ENCODE measurements at regions not wholly inside any gene's neighbourhood (a gene's known extent, or its start where the extent isn't known, plus 50 kb on each side); places are given as distances from the start of the nearest gene placed in this dataset.
"Not testable (repeated sequence)": the region's sequence is repeated elsewhere in the genome, so short reads cannot be mapped to it uniquely, and the experiment has no call there.

DNA sequence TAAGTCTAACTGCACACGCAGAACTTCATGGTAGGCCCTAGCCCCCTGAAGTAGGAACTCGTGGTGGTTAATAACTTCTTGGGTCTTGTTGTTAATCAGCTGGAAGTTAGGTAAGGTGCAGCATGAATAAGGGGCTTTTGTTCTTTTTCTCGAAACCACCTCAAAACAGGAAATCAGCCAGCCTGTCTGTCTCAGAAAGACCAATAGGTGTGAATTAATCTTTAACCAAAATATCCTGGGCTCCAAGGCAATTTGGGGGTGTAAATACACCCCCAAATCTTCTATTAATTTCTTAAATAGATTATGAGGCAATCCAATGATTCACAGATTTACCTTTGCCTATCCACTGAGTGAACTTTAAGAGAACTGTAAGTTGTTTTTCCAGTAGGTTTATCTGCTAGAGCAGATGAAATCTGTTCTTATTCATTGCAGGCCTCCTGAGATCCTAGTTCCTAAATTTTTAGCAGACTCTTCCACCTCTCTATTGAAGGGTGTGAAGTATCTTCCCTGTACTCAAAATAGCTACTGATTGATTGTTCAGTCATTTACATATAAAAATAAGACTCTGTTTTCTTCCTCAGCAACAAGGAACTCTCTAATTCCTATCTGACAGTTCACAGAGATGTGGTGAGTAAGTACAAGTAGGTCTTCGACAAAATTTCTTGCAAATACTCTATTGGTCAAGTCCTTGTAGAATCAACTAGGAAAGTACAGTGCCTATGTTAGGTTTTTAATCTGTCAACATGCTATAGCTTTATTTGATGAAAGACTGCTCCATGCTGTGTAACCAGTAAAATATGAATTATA, 427.1 kb upstream of the NOX3 start:
- DNase-seq, result no peak

DNA sequence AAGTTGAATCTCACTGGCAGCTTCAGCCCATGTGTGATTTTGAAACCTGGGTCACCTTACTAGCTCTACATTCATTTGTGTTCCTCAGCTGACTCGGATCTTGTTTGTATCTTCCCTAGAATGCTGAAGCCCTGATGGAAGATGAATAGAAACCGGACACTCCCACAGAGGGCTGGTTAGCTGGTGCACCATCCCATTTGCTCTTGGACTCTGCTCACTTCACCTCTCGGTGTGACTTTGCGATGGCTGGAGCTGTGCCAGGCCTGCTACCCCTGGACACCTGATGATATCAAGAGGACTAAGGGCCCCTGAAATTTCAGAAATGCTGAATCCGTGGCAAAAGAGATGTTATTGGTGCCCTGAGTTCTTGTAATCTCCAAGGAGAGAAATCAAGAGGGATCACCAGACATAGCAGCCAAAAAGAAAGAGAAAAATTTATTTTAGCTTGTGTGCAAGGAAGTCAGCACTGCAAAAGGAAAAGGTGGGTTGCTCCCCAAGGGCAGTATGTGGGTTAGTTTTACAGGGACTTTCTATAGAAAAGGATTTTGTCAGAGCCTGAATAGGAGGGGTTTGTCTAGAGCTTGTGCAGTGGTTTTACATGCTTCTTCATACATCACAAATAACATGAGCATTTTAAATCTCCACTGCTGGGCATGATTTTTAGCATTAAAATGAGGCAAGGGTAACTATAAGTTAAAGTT, 426.3 kb upstream of the NOX3 start:
- DNase-seq, result no peak

DNA sequence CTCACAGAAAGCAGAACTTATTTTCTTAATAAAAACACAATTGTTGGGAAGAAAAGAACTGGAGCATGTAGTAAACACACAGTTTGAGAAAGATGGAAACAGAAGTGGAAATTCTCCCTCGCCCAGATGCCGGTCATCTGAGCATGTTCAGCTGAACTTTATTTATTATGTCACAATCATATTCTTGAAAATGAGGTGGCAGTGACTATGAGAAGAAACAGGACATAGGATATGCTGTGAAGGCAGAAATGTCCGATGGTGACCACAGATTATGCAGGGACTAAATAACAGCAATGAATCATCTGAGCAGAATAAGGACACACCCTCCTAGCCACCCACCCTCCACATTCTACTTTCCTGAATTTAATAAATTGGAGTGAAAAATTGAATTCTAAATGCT, 425.3 kb upstream of the NOX3 start:
- no peak for DNase-seq

DNA sequence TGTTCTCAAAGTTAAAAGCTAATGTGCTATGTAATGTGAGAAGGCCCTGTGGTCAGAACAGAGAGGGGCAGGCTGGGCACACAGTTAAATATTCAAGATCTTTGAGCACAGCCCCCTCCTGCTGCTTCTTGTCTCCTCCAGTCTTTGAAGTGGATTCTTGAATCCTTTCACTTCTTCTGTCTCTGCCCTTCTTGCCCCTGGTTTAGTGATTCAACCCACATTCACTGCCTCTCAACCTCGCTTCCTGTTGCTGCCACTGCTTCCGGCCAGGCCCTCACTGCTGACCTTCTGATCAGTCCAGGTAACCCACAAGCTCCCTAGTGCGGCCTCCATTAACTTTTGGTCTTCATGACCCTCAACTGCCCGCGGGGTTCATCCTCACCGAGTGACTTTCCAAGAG, 417.3 kb upstream of the NOX3 start:
- DNase-seq, result no peak

DNA sequence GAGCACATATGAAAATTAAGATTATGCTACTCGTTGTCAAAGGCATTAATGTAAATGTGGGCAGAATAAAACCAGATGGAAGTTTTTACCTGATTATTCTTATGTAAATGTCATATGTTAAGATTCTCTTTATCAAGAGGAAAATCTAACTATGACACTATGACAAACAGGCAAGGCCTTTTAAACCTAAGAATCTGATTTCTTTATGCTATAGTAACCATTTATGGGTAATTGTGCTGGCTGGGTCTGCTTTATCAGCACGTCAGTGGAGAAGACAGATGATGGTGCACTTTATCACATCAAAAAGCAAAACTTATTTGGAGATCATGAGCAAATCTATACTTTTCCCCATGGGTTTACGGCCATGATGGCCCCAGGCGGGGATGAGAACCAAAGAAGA, 412.0 kb upstream of the NOX3 start:
- DNase-seq, result no peak

DNA sequence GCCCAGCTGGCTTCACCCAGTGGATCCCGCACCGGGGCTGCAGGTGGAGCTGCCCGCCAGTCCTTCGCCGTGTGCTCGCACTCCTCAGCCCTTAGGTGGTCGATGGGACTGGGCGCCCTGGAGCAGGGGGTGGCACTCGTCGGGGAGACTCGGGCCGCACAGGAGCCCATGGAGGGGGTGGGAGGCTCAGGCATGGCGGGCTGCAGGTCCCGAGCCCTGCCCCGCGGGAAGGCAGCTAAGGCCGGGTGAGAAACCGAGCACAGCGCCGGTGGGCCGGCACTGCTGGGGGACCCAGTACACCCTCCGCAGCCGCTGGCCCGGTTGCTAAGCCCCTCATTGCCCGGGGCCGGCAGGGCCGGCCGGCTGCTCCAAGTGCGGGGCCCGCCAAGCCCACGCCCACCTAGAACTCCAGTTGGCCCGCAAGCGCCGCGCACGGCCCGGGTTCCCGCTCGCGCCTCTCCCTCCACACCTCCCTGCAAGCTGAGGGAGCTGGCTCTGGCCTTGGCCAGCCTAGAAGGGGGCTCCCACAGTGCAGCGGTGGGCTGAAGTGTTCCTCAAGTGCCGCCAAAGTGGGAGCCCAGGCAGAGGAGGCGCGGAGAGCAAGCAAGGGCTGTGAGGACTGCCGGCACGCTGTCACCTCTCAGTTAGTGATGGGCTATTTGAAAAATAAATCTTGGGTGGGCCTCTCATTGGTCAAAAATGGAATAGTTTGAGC, 411.2 kb upstream of the NOX3 start:
- DNase-seq, result not testable (repeated sequence)

DNA sequence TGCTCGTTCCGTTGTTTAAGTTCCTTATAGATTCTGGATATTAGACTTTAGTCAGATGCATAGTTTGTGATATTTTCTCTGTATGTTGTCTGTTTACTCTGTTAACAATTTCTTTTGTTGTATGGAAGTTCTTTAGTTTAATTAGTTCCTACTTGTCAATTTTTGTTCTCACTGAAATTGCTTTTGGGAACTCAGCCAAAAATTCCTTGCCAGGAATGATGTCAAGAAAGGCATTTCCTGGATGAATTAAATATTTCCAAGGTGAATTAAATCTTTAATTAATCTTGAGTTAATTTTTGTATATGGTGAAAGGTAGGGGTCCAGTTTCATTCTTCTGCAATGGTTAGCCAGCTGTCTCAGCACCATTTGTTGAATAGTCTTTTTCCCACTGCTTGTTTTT, 406.2 kb upstream of the NOX3 start:
- peak; percentile 29 for DNase-seq

DNA sequence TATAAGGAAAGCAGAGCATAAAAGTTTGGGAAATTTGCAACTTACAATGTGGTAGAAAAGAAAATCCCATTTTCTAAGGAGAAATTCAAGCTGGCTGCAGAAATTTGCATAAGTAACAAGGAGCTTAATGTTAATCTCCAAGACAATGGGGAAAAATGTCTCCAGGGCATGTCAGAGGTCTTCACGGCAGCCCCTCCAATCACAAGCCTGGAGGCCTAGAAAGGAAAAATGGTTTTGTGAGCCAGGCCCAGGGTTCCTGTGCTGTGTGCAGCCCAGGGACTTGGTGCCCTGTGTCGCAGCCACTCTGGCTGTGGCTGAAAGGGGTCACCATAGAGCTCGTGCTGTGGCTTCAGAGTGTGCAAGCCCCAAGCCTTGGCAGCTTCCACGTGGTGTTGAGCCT, 403.3 kb upstream of the NOX3 start:
- not testable (repeated sequence) for DNase-seq

DNA sequence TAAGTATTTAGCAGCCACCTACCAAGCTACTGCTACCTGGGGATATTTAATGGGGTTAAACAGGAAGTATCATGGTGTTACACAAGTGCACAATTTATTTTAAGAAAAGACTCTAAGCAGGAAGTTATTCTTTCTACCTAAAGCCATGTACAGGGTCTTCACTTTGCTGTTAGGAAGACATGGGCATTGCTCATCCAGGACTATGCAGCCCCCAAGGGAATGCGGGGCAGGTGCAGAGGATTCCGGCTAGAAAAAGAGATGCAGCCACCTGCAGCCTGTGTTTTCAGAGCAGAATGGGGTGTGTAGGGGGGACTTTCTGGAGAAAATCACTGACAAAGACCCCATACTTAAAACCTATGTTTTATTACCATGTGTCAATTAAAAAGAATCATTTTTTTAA, 399.1 kb upstream of the NOX3 start:
- no peak for DNase-seq

DNA sequence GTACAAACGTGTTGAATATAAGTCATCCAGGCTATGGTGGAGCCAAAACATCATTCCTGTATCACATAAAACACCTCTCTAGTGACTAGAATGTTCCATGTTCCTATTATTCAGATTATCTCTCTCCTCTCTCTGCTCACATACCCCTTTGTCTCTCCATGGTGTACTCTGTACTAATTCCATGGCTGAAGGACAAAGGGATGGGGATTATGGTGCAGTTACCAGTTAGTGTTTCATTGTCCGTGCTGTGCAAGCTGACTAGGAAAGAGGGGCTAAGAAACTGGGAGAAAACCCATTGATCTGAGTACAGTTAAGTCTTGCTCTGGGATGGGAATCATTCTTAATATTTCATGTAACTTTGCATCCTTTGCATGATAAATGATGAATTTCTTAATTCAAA, 397.4 kb upstream of the NOX3 start:
- DNase-seq, result no peak

DNA sequence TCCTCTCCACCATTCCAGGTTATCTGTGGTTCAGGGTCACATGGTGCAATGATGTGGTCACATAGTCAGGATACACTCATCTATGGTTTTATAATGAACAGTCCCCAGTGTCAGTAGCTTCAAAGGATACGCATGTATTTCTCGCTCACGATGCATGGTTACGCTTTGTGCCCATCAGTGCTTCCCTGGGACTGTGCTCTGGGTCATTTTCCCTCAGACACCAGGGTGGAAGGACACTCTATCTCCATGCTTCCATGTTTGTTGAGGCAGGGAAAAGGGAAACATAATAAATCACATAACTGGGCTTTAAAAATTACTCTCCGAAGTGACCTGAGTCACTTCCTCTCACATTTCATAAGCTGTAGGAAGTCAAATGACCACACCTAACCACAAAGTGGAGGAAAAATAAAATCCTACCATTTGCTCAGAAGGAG, 394.8 kb upstream of the NOX3 start:
- DNase-seq, result no peak

DNA sequence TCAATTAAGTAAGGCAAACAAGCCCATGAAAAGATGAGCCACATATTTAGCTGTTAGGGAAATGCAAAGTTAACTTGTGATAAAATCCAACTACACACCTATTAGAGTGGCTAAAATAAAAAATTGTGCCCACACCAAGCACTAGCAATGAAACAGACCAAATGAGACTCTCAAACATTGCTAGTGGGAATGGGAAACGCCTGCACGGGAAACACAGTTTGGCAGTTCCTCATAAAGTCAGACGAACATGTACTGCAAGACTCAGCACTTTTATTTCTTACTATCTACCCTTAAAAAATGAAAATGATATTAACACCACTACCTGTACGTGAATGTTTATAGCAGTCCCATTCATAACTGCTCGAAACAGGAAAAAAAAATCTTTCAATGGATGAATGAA, 392.1 kb upstream of the NOX3 start:
- no peak for DNase-seq

DNA sequence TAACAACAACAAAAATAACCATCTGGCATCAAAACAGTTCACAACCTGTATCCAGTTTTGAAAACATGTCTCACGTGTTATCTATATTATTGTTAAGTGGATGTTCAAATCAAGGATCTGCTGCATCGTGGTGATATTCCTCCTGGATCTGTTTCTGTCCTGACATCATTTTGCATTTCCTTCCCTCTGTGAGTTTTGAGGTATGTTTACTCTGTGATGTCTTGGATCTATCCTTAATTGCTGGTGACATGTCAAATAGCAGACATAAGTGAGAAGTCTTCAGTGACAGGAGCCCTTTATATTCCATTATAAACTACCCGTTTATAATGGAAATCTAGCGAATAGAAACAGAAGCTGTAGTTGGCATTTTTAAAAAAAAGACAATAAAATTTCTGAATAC, 381.8 kb upstream of the NOX3 start:
- DNase-seq, result no peak

DNA sequence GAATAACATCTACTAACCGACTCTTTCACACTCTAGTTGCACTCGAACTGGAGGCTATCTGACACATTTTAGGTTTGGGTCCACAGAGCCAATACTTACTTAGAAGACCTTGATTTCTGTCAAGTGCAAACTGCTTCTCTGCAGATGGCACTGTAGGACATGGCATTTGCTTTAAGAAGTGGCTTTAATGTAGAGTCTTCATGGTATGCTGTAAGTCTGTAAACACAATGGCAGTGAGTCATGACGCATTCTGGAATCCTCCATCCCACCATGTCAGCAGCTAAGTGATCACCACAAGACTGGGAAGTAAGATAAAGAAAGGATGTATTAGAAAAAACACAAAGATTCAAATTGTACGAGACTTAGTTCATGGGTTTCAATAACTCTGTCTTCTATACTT, 377.0 kb upstream of the NOX3 start:
- DNase-seq, result no peak

DNA sequence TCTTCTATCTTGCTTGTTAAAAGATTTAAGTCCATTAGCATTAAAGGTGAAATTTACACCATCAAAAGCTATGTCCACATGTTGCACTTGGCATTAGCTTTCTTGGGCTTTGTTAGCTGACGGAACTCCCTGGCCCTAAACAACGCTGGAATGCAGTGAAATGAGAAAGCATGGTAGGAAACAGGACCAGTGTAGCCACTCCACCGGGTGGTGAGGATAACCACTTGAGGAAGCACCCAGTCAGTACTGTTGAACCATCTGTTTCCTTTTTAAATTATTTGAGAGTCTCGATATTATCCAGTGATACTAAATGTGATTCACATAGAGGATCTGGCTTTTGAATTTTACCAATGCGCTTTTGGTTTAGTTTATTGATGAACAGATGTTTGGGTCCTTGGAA, 374.9 kb upstream of the NOX3 start:
- no peak for DNase-seq

DNA sequence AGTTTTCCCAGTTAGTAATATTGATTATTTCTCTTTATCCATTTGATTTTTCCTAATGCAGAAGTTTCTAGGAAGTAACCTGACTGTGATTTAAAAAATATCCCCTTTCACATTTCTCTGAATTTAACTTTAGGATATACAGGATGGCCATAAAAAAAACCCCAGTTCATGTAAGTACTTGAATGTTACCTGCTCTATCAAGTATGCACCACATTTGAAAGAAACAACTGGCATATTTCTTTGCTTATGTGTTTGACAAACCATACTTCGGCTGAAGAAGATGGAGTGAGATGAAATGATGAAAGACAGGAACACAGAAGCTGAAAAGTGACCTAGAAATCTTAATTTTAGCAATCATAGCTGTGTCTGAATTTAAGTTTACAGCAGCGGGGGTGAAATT, 374.0 kb upstream of the NOX3 start:
- no peak for DNase-seq

DNA sequence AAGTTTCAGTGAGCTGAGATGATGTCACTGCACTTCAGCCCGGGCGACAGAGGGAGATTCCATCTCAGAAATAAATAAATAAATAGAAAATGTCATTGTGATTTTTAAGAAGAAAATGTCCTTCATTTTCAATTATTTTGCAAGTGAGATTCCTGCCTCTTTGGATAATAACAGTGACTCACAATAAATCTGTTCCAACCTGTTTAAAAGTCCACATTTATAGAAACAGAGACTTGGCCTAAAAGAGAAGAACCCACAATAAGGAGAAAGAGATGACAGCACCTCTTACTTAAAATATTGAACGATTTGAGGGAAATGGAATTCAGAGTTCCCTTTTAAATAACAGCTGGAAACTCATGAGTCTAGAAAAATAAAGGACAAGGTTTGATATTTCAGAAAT, 373.4 kb upstream of the NOX3 start:
- DNase-seq, result no peak

DNA sequence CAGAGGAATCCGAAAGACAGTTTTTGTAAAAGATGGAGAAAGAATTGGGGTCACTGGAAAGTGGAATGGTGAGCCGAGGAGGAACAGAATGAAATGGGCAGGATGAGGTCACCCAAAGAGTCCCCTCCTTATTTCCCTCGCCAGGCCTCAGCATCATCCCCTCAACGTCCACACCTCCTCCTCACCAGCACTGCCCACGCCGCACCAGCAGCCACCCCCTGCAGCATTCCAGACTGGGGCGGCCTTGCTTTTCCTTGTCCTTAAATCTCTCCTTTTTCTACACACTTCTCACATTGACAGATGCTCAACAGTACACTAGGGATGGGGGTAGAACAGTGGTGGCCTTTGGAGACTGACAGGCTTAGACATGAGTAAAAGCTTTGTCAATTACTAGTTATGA, 363.1 kb upstream of the NOX3 start:
- no peak for DNase-seq

DNA sequence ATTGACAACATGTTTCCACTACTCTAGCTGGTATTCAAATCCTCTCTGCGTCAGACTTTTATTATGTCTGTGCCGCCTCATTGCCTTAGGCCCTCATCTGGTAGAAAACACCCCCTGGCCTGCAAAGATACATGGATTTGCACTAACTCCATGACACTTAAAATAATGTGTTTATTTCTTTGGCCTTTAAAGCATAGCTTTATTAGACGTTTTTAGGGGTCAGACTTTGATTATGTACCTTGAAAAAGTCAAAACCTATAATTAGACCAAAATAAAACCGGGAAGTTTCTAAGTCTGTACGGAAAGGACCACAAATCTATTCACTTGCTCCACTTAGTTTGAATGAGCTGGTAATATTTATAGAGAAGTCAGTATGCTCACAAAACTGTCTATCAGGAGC, 357.9 kb upstream of the NOX3 start:
- DNase-seq, result no peak

DNA sequence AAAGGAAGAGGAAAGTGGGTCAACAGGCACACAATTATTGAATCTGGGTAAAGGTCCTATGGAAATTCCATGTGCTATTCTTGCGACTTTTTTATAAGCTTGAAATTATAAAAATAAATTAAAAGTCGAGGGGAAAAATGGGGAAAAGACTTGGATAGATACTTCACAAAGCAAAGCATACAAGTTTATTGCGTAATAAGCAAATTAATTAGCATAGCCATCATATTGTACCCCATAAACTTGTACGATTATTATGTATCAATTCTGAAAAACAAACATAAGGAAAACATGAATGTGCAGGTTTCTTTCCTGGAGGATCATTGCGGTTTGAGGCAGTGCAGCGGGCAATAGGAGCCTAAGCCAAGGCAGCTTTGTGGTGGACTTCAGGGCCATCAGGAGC, 351.6 kb upstream of the NOX3 start:
- no peak for DNase-seq

DNA sequence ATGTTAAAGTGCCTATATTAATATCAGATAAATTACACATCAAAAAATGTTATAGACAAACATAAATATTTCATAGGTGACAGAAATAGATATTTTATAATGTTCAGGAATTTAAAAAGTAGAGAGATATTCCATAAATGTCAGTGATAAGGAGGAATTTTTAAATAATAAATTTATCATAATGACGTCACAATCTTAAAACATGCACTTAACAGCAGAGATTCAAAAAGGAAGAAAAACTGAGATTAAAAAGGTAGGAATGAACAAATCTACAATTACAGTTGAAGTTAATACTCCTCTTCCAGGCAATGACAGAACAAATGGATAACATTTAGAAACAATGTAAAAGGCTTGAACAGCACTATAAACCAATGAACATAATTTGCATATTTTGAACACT, 345.4 kb upstream of the NOX3 start:
- DNase-seq, result no peak

DNA sequence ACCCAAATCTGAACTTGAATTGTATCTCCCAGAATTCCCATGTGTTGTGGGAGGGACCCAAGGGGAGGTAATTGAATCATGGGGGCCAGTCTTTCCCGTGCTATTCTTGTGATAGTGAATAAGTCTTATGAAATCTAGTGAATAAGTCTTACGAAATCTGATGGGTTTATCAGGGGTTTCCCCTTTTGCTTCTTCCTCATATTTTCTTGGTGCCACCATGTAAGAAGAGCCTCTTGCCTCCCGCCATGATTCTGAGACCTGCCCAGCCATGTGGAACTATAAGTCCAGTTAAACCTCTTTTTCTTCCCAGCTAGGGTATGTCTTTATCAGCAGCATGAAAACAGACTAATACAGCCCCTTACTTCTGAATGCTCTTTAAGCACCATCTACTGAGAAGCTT, 343.2 kb upstream of the NOX3 start:
- not testable (repeated sequence) for DNase-seq

DNA sequence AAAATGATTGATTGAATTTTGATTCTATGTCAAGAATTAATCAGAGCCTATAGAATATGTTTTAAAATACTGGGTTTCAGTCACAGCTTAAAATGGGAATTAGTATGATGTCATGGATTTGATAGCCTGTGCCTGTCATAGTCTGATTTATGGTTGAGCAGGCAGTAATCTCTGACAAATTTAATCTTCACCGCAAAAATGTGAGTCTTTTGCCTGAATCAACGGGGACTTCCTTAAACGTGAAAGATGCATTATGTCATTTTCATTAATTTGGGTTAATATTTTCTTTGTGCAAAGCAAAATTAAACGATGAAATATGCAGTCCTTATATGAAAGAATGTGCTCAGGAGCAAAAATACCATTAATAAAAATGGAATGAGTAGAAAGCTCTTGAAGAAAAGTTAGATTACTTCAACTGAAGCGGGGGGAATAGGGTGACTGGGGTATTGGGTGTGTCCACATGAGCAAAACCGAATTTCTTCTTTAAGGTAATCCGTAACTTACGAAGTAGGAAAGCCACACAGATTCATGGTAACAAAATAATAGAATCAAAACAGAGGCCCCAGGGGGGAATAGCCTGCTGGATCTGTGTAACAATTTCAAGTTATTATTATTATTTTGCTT, 339.6 kb upstream of the NOX3 start:
- no peak for DNase-seq

DNA sequence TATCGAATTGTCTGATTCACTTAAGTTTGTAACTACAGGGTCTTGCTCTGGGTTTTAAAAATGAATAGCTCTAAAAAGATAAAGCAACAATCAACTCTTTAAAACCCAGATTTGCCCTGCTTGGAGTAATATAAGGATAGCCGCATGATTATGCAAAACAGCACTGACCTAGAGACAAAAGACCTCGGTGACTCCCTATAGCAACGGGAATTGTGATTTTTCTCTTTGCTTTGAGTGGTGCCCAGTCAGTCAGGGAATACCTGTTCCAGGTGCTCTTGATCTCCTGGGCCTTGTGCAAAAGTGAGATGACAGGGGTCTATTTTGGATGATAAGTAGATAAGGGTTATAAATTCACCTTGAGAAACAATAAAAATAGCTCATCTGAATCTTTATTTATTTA, 336.3 kb upstream of the NOX3 start:
- no peak for DNase-seq

All from NCI-H1105 (cell line).